Breast epithelium (tissue), 3 donors: ENCODE measurements at regions not wholly inside any gene's neighbourhood (a gene's known extent, or its start where the extent isn't known, plus 50 kb on each side); places are given as distances from the start of the nearest gene placed in this dataset.

Experiments
- CTCF ChIP-seq, 3 donors: fragments of 450-650 bp; IDR thresholded peaks; one replicate each; pipeline ENCODE4 v1.5.1; 2016 to 2017; ENCODE audit warnings: antibody characterized with exemption in 3 of 3, mild to moderate bottlenecking in 3 of 3, moderate library complexity in 3 of 3
- POLR2A ChIP-seq: fragments of 450-650 bp; IDR thresholded peaks from one replicate; pipeline ENCODE4 v1.6.1; 2016; ENCODE audit warnings: antibody characterized with exemption, mild to moderate bottlenecking, moderate library complexity
- POLR2AphosphoS5 ChIP-seq, 3 donors: sonication (generic); formaldehyde crosslinking; IDR thresholded peaks; one replicate each; pipeline ENCODE4 v1.6.1; 2017; ENCODE audit warnings: antibody characterized with exemption in 3 of 3

- no peak for TF ChIP-seq CTCF (IDR thresholded peaks at IDR 0.05)
- TF ChIP-seq POLR2A, result no peak
- no peak for TF ChIP-seq POLR2AphosphoS5 (IDR thresholded peaks at IDR 0.05)
These were observed 139.3 kb upstream of the NR3C1 start for GRCh38 chr5:143542798-143543144.
